A673 (cell line): ENCODE measurements at regions not wholly inside any gene's neighbourhood (a gene's known extent, or its start where the extent isn't known, plus 50 kb on each side); places are given as distances from the start of the nearest gene placed in this dataset.

ENCODE experiments used
- BruUV-seq: library from RNA; stranded (reverse); fragments of 400-500 nt; replicated peaks from 2 replicates; lab custom pipeline; 2021; lab: Mats Ljungman, UMichigan
- CTCF ChIA-PET: fragments of 300-600 bp; sonication (Branson Sonifier 250); formaldehyde crosslinking; loops from one replicate; lab custom pipeline; 2022; ENCODE audit warnings: antibody characterized with exemption; lab: Charles Lee
- POLR2A ChIA-PET: fragments of 300-600 bp; sonication (Branson Sonifier 250); formaldehyde crosslinking; loops from one replicate; lab custom pipeline; 2022; ENCODE audit warnings: antibody characterized with exemption; ENCODE audit not compliant: low non-redundant PET; lab: Charles Lee
- DNase-seq: peaks from one replicate; pipeline ENCODE4 v3.0.0-alpha.2; 2015; ENCODE audit warnings: low spot score
- H3K27ac ChIP-seq: fragments of 200-600 bp; sonication (generic); 2 replicates; pipeline ENCODE4 v1.5.1; 2016; ENCODE audit warnings: mixed run types, low read depth, mild to moderate bottlenecking, mixed read lengths, antibody characterized with exemption, low read length; ENCODE audit not compliant: poor library complexity, severe bottlenecking
- H3K27me3 ChIP-seq: fragments of 200-600 bp; sonication (generic); replicated peaks from 2 replicates; pipeline ENCODE4 v1.6.1; 2017; ENCODE audit warnings: mixed run types, low read depth, mild to moderate bottlenecking, mixed read lengths, antibody characterized with exemption, low read length; ENCODE audit not compliant: insufficient read depth, poor library complexity
- H3K36me3 ChIP-seq: fragments of 200-600 bp; sonication (generic); 2 replicates; pipeline ENCODE4 v1.6.1; 2016; ENCODE audit warnings: mixed run types, mild to moderate bottlenecking, mixed read lengths, antibody characterized with exemption, low read length; ENCODE audit not compliant: insufficient read depth, poor library complexity, severe bottlenecking
- H3K4me1 ChIP-seq: fragments of 200-600 bp; sonication (generic); 2 replicates; pipeline ENCODE4 v1.6.1; 2017; ENCODE audit warnings: mixed run types, mild to moderate bottlenecking, mixed read lengths, antibody characterized with exemption, low read length; ENCODE audit not compliant: insufficient read depth, poor library complexity, severe bottlenecking
- H3K4me3 ChIP-seq: fragments of 200-600 bp; sonication (generic); 2 replicates; pipeline ENCODE4 v1.5.1; 2016; ENCODE audit warnings: low read depth, mixed run types, mild to moderate bottlenecking, mixed read lengths, low read length; ENCODE audit not compliant: poor library complexity, severe bottlenecking
- H3K9me3 ChIP-seq: fragments of 200-600 bp; sonication (generic); 2 replicates; pipeline ENCODE4 v1.6.1; 2016; ENCODE audit warnings: mixed run types, low read depth, mild to moderate bottlenecking, mixed read lengths, antibody characterized with exemption, low read length; ENCODE audit not compliant: poor library complexity, severe bottlenecking
- CTCF ChIP-seq: fragments of 300-800, 200-600 bp; sonication (generic); conservative IDR thresholded peaks from 2 replicates; pipeline ENCODE4 v1.5.1; 2017; ENCODE audit warnings: low read depth, mild to moderate bottlenecking, antibody characterized with exemption, low read length, moderate library complexity, mixed read lengths
- EZH2 ChIP-seq: fragments of 200-600 bp; sonication (generic); IDR thresholded peaks from 2 replicates; pipeline ENCODE4 v1.6.1; 2017; ENCODE audit warnings: borderline replicate concordance, low read depth, mild to moderate bottlenecking, mixed read lengths, antibody characterized with exemption, low read length; ENCODE audit not compliant: poor library complexity, severe bottlenecking
- intact Hi-C: fragments of 100-400 bp; cut with micrococcal nuclease; formaldehyde crosslinking; loops from one replicate; pipeline ENCODE4 v1.10.0; 2022; ENCODE audit not compliant: unreplicated experiment

- POLR2A ChIA-PET: no interaction called here
These were observed 309.8 kb upstream of the ZNF507 start for GRCh38 chr19:32035626-32036025.

GRCh38 chr19:32038021-32038920, 307.1 kb upstream of the ZNF507 start:
- no peak for DNase-seq
- intact Hi-C loops: no loop called here
- peaks cover 3% of the 10 kb centered on the region for H3K4me1 ChIP-seq
- H3K27me3 ChIP-seq: no peaks in the 10 kb centered on the region
- no peak overlapping the region for H3K27ac ChIP-seq
- ChIA-PET POLR2A (no interaction called here), CTCF (no interaction called here)
- H3K36me3 ChIP-seq: no peaks in the 10 kb centered on the region
- H3K4me3 ChIP-seq: no peak overlapping the region
- H3K9me3 ChIP-seq: no peaks in the 10 kb centered on the region
- TF ChIP-seq CTCF: no peak
- TF ChIP-seq EZH2: no peak
- BruUV-seq: no TSS peak

More at GRCh38 chr19:32035626-32036025, 309.8 kb upstream of the ZNF507 start:
- no peak overlapping the region for H3K27ac ChIP-seq
- H3K4me3 ChIP-seq: no peak overlapping the region
- H3K9me3 ChIP-seq: no peaks in the 10 kb centered on the region
- no peak for TF ChIP-seq CTCF
- TF ChIP-seq EZH2: no peak
- DNase-seq: no peak
- no peaks in the 10 kb centered on the region for H3K27me3 ChIP-seq
- no TSS peak for BruUV-seq
- CTCF ChIA-PET: no interaction called here
- no peaks in the 10 kb centered on the region for H3K36me3 ChIP-seq
- intact Hi-C loops: no loop called here
- peaks cover 3% of the 10 kb centered on the region for H3K4me1 ChIP-seq

GRCh38 chr19:32038961-32039360, 306.4 kb upstream of the ZNF507 start:
- intact Hi-C loops: no loop called here

More at GRCh38 chr19:32038961-32039360, 306.4 kb upstream of the ZNF507 start:
- Histone ChIP-seq H3K4me3 (no peak overlapping the region), H3K27ac (no peak overlapping the region), H3K36me3 (no peaks in the 10 kb centered on the region), H3K9me3 (no peaks in the 10 kb centered on the region), H3K4me1 (peaks cover 3% of the 10 kb centered on the region), H3K27me3 (no peaks in the 10 kb centered on the region)
- CTCF ChIA-PET: no interaction called here
- no peak for DNase-seq
- POLR2A ChIA-PET: no interaction called here
- BruUV-seq: no TSS peak
- no peak for TF ChIP-seq CTCF
- TF ChIP-seq EZH2: no peak
